NCI-H82 treated with DMSO at 0.1 percent for 48 hours (cell line): ENCODE measurements at regions not wholly inside any gene's neighbourhood (a gene's known extent, or its start where the extent isn't known, plus 50 kb on each side); places are given as distances from the start of the nearest gene placed in this dataset.

Experiments used
- DNase-seq: peaks from one replicate; lab custom pipeline; 2025; ENCODE audit not compliant: unreplicated experiment; lab: John Stamatoyannopoulos, UW

DNA sequence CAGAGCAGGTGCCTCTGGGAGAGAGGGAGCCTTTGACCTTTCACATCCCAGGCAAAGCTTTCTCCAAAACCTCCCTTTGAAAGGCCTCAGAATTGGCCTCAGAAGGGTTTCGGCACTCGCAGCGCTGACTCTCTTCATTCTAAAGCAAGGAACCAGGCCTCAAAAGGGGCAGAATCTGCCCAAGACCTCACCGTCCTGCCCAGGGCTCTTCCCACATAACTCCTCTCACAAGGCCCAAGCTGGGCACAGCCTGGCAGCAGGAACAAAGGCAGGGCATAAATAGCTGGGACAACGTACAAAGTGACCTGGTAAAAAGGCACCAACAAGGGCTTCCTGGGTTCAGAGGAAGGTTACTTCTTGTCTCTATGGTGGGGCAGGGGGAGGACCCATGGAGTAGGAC, 166.3 kb upstream of the FSTL4 start:
- no peak for DNase-seq

DNA sequence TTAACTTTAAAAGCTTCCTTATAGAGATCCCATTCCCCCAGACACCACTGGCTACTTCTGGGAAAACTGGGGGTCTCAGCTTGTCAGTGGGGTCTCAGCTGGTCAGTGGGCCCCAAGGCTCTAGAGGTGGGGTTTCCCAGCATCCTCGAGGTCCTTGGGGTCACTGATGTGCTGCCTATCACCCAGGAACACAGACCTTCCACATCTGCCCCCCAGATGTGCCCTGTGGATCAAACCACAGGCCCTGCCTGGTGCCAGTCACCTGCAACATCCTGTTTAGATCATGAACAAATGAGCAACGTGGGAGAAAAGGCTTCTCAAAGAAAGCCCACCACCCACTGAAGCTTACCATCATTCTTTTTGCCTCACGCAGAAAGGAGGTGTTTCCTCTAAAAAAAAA, 165.6 kb upstream of the FSTL4 start:
- DNase-seq, result no peak

DNA sequence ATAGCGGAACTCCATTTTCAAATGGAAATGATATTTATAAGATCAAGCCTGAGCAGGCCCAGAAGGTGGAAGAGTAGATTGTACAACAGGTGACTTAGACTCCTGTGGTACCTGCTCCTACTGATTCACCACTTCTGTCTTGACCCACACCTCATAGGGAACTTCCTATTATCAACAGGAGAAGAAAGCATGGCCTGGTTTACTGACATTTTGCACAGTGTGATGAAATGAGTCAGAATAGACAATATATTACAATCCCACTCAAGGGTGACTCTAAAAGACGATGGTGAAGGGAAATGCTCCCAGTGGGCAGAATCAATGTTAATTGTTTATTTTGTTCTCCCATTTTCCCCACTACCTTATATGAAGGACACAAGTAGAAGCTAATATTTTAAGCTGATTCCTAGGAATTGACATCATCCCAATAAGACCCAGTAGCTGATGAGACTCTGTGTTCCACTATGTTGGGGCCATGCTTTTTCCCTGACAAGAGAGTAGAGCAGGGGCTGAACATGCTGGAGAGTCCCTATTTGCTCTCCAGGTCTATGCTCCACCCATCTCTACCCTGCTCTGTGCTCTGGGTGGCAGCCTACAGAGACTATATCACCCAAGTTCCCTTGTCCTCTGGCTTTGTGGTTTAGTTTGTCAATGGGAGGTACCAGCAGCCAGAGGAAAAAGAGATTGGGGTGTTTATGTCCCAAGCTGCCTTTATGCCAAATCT, 163.4 kb upstream of the FSTL4 start:
- no peak for DNase-seq

DNA sequence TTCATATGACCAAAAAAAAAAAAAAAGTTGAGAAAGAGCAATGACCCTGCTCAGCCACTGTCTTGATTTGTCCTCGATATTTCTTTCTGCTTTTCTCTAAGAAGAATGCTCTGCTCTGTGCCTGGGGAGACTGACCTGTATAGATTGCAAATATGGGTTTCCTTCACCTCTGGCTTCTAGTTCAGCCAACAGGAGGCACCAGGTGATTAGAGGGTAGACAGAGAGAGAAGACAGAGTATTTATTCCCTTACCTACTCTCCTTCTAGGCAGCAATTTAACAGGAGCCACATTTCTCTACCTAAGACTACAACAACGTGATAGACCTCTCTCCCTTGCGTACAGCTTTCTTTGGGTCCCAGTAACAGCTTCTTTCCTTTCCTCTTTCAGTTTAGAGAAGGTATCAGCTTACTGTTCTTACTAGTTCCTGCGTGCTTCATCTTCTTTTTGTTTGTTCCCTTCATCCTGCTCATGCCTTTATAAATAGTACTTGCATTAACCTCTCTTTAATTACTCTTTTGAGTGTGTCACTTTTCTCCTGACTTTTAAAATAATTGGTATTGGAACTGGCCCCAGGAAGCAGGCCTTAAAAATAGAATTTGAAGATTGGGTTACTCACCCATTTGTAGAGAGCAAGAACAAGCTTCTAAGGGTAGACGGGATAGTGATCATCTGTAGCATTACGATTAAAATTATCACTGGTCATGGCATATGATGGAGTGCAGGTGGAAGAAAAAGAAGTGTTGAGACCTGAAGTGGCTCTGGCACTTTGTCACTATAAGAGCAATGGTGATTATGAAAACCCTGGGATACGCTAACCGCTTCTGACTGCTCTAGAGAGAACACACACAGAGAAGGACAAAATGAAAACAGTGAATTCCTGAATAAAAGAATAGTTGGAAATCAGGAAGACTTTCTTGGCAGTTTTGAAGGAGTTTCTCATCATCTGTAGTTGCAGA, 161.2 kb upstream of the FSTL4 start:
- DNase-seq, result no peak

DNA sequence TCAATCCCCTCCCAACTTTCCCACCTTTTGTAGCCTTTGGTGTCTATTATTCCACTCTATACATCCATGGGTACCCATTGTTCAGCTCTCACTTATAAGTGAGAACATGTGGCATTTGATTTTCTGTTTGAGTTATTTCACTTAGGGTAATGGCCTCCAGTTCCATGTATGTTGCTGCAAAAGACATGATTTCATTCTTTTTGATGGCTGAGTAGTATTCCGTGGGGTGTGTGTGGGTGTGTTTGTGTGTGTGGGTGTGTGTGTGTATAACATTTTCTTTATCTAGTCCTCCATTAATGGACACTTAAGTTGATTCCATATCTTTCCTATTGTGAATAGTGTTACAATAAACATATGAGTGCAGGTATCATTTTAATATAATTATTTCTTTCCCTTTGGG, 157.5 kb upstream of the FSTL4 start:
- no peak for DNase-seq

DNA sequence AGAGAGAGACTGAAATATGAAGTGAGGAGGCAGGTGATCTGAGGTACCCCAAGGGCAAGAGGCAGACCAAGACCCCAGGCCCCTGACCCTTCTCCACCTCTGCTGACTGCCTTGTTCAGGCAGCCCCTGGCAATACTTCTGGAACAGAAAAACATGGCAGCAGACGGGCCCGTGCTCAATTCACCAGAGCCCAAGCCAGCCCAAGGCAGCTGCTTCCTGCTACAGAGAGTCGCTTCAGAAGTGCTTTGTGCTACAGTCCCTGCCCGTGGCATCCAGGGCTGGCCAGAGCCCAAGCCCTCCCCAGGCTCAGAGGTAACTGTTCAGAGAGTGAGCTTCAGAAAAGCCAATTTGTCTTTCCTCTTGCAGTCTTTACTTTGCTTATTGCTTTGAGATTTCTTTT, 151.4 kb upstream of the FSTL4 start:
- DNase-seq, result no peak

DNA sequence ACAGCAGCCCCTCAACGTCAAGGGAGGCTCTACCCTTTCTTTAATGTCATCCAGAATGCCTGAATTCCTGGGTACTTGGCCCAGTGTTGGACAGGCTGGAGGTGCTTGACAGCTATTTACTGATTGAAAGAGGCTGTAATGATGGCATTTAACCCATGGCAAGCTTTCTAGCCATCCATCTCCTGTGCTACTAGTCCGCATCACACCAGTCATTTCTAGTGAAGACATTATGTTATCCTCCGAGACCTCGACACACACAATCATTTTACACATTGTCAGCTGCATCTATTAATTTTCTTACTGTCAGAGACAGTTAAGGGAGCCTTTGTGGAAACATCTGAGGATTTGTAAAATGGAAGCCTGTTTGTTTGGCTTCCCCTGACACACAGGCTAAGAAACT, 149.3 kb upstream of the FSTL4 start:
- DNase-seq, result no peak

DNA sequence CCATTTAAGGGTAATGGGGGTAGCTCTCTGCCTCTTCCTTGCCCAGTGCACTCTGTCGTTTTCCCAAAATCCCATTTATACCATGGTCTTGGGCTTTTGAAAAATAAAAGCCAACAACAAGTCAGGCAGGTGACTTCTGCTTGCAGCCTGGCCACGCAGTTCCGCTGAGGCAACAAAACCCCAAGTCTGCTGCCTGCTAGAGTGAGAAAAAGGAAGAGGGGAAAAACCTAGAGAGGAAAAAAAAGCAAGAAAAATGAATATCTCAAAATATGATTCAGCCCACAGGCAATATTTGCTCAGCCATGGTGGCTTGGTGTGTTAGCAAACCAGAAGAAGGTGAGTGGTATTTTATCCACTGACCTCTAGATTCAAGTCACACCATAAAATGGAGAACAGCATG, 148.2 kb upstream of the FSTL4 start:
- DNase-seq, result no peak

DNA sequence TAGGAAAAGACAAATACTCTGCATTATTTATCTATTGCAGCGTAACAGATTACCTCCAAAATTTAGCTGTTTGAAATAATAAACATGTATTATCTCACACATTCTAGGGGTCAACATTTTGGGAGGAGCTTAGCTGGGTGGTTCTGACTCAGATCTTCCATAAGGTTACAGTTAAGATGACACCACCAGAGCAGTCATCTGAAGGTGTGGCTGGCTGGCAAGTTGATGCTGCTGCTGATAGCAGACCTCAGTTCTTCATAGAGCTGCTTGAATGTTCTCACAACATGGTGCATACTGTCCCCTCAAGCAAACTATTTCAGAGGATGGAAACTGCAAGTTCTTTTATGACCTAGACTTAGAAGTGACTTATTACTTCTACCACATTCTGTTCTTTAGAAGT, 146.3 kb upstream of the FSTL4 start:
- no peak for DNase-seq

DNA sequence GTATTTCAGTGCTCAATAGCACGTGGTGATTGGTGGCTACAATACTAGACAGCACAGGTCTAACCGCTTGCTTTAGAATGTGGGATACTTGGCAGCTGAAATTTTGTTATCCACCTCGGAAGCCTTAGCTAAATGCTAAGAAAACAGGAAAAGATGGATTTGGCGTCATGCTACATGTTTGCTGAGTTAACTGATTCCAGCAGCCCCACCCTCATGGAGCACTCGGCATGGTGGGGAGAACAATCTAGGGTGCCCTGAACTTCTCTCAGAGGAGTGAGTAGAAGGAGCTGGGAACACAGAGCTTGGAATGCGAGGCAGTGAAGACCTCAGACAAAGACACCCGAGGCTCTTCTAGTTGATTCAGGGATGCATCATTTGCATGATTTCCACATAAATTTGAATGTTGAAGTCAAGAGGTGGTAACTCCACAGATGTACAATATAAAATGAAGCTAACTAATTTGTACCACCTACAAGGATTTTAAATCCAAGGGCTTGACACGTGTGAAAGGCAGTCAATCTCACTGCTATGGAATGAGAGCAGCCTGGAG, 145.1 kb upstream of the FSTL4 start:
- DNase-seq, result no peak

DNA sequence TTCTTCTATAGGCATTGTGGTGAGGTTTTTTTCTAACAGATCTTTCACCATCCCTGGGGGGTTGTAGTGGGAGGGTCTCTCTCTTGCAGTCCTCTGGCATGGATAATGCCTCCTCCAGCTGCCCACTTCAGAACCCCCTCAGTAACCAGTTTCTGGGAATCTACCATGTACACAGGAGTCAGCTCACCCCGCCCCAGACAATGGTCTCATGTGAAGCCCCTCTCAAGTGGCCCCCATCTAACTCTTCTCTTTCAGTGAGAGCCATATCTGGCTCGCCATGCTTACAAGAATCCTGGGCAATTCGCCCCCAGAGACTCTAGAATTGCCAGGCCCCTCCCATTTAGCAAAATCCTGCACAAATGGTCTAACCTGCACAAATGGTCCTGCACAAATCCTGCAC, 144.4 kb upstream of the FSTL4 start:
- no peak for DNase-seq

DNA sequence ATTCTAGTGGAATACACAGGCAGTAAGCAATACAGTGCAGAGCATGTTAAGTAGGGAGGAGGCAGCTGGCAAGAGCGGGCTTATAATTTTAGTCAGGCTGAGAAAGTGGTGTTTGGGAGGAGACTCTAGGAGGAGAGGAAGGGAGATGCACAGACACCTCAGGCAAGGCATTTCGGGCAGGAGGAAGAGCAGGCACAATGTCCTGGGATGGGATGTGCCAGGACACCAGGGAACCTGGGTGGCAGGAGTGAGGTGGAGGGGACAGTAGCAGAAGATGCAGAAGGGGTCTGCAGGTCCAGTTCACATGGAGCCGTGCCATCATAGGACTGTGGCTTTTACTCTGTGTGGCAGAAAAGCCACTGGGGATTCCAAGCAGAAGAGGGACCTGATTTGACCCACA, 143.7 kb upstream of the FSTL4 start:
- no peak for DNase-seq

DNA sequence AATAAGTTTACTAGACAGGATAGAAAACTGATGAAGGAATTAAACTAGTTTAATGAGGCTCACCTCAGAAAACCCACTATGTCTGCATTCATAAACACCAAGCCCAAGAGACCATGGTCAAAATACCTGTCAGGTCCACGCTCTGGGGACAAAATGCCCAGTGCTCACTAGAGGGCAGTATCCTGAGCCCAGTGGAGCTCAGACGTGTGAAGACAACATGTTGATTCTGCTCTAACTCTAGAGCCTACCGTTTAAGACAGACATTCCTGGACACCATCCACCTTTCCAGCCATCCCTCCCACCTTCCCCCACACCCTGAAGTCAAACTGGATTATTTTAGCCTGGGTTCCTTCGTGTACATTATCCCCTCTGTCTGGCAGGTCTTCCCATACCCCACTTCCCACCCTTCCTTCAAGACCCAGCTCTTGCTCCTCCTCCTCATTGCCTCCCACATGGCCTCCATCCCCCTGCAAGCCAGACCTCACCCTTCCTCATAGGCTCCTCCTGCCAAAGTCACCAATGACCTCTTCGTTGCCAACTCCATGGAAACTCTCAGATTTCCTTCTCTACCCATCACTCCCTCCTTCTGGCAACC, 142.3 kb upstream of the FSTL4 start:
- peak; percentile 7 for DNase-seq

DNA sequence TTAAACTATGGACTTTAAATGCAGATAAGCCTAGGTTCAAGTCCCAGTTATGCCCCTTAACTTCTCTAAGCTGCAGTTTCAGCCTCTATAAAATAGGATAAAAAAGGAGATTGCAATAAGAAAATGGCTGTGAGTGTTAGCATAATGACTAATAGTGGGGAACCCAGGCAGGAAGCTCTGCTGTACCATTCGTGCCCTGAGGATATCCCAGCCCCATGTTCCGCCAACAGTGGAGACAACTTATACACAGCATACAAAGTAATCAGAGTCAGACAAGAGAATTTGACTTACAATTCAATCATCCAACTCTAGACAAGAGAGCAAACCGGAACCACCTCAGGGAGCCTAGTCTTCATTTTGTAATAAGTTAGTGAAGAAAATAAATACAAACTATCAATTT, 141.5 kb upstream of the FSTL4 start:
- no peak for DNase-seq

DNA sequence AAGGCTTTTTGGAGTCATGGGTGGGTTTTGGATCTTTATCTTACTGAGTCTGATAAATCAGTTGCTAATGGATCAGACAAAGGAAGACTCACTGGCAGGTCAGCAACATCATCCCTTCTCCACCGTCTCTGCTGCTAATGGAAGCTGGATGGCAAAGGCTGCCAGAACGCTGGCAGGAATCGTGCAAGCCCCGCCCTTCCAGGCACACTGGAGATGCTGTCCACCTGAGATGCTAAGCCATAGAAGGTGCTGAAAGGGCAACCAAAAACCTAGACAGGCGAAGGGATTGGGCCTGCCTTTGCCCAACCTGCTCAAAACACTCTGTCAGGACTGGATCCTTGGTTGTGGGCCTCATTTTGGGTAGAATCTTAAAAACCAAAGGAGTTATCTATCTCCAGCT, 139.5 kb upstream of the FSTL4 start:
- no peak for DNase-seq

DNA sequence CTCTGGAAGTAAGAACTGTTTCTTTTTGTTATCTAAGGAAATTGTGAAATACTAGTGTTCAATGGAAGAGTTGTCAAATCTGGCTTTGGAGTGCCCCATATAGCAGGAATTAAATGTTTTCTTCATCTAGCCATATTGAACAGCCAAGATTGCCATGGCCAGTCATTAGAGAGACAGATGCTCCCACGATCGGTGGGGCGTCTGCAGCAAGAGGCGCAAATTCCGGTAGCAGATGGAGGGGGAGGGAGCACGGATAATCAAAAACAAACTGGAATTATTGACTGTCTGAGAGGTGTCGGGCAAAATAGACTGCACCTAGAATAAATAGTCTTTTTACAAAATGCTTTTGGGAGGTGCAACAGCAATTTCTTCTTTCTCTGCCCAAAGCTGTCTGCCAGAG, 139.1 kb upstream of the FSTL4 start:
- no peak for DNase-seq

DNA sequence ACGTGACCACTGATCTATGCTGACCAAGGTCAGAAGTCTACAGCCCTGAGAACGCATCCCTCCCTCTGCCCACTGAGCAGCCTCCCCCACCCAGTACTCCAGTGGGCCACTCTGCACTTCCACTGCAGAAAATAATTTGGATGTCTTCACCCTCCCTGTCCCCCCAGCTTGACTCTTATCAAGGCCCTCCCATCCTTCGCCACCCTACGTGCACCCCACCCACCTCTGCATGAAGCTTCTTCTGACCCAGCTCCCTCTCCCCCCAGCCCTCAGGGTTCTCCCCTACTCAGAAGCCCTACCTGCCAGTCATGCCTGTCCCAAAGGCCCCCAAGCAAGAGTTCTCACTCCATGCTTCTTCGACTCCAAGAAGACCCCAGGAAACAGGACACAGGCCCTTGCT, 138.5 kb upstream of the FSTL4 start:
- DNase-seq, result no peak

DNA sequence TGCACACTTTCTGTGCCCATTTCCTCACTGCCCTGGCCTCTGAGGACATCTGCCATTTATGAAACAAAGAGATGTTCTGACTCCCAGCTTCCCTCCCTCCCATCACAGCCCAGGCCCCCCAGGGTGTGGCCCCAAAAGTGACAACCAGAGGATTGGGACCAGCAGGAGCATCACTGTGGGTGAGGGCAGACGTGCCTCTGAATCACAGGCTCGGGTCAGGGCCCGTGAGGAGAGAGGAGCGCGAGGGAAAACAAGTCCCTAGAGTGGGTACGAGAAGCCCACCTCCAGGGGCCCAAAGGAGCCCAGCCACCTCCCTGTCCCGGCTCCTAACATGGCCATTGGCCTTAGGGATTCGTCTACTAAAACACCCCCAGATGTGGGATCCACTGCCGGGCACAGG, 138.0 kb upstream of the FSTL4 start:
- no peak for DNase-seq

DNA sequence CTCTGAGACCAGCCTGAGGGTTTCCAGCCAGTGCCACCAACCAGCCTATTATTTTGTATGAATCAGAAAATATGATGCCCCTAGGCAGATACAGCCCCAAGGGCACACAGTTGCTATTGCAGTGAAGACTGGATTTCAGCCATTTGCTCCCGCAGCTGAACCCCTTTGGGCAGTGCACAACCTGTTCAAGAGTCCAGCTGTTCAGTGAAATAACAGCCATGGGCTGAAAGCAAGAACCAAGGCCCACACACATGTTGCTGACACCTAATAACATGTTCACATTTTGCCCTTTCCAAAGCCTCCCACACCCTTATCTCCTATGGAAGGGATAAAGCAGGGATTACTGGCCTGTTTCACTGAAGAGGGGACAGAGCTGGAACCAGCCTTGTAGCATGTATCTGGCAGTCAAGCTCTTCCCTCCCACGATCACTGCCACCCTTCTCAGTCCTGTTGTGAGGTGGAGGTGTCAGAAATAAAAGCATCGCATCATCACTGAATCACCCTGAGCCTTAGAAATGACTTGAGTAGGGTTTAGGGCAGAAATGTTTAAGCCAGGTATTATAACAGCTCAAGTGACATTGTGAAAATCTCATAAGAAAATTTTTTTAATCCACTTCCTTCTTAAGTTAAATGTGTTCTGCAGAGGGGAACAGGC, 137.1 kb upstream of the FSTL4 start:
- peak; percentile 10 for DNase-seq

DNA sequence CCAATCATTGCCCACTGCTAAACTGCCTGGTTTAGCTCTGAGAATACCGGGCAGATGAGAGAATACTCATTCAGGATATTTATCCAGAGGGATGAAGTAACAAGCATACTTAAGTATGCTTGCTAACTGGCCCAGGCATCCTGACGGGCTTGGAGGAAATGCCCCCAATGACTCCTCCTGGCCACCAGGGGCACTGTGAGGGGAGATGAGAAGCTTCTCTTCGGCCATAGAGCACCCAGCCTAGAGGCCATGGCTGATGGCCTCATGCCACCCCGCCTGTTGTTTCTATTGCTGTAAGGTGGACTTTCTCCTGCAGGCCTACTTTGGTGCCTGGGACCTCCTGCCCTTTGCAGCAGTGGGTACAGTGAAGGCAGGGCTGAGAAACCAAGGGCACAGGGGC, 134.5 kb upstream of the FSTL4 start:
- no peak for DNase-seq

DNA sequence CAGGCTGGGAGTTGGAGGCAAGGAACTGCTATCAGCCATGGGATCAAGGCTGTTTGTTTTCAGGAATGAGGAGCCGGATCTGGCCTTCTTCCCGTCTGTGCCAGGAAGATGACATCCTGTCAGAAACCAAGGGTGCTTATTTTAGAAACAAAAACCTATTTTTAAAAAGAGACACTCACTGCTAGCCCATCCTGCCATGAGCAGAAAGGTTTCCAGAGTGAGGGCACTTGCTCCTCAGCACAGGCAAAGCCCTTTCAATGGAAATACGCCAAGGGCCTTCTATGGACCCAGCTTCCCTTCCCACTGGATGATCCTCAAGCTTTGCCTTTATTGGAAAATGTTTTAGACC, 132.6 kb upstream of the FSTL4 start:
- DNase-seq, result no peak
